ENCODE measurements at regions not wholly inside any gene's neighbourhood (a gene's known extent, or its start where the extent isn't known, plus 50 kb on each side); places are given as distances from the start of the nearest gene placed in this dataset.

GRCh38 chr14:65926935-65927700 is 514.6 kb downstream of the FUT8 start:
- TF ChIP-seq CTCF (IDR thresholded peaks at IDR 0.05; ENCODE audit: poor library complexity) = no peak
- TF ChIP-seq EZH2 (IDR thresholded peaks at IDR 0.05; ENCODE audit: borderline replicate concordance) = no peak

Data from hepatocyte (in vitro differentiated cells).